GM12878 (cell line): ENCODE measurements at regions not wholly inside any gene's neighbourhood (a gene's known extent, or its start where the extent isn't known, plus 50 kb on each side); places are given as distances from the start of the nearest gene placed in this dataset.

Source experiments
- ATAC-seq: fragments of 200-7000 bp; cut with Tn5 transposase; 3 replicates; pipeline ENCODE4 v1.9.1; 2020; ENCODE audit warnings: mild to moderate bottlenecking, moderate library complexity
- BruUV-seq: library from RNA; stranded (reverse); fragments of 400-500 nt; replicated peaks from 2 replicates; lab custom pipeline; 2021; lab: Mats Ljungman, UMichigan
- CTCF ChIA-PET: fragments of 300-600 bp; sonication (Branson Sonifier 250); formaldehyde crosslinking; extraction: SDS; loops from one replicate; lab custom pipeline; 2021; ENCODE audit warnings: inconsistent platforms; lab: Yijun Ruan, JAX
- POLR2A ChIA-PET: fragments of 350-600 bp; formaldehyde crosslinking; extraction: SDS; loops from one replicate; lab custom pipeline; 2021; ENCODE audit warnings: inconsistent platforms; lab: Charles Lee
- RAD21 ChIA-PET: fragments of 300-600 bp; sonication (Branson Sonifier 250); formaldehyde crosslinking; loops from one replicate; lab custom pipeline; 2023; ENCODE audit warnings: antibody characterized with exemption; ENCODE audit not compliant: unreplicated experiment; lab: Charles Lee
- SMC1A ChIA-PET: fragments of 300-600 bp; sonication (Branson Sonifier 250); formaldehyde crosslinking; loops from one replicate; lab custom pipeline; 2023; ENCODE audit not compliant: unreplicated experiment, uncharacterized antibody; lab: Charles Lee
- DNase-seq: peaks from one replicate; pipeline ENCODE4 v3.0.0-alpha.2; 2011; ENCODE audit warnings: low read depth, low spot score
- FAIRE-seq: peaks from 3 replicates; lab custom pipeline; 2011; peaks lifted over from hg19 to GRCh38; lab: Jason Lieb, UNC
- H2AFZ ChIP-seq: 2 replicates; pipeline ENCODE4 v1.6.0; 2011; ENCODE audit warnings: low read depth, low read length, control low read depth; ENCODE audit not compliant: control insufficient read depth
- H3K27ac ChIP-seq: 2 replicates; pipeline ENCODE4 v1.5.1; 2011; ENCODE audit warnings: control low read depth; ENCODE audit not compliant: control insufficient read depth, insufficient read depth
- H3K27me3 ChIP-seq, 2 experiments: replicated peaks in 1 of 2; 2 replicates each; pipeline versions ENCODE4 v1.6.0 to v1.6.1; 2011; ENCODE audit warnings: low read length in 1 of 2; ENCODE audit not compliant: control insufficient read depth in 2 of 2, insufficient read depth in 2 of 2
- H3K36me3 ChIP-seq, 2 experiments: 2 replicates each; pipeline ENCODE4 v1.5.1; 2011; ENCODE audit warnings: low read length in 1 of 2; ENCODE audit not compliant: control insufficient read depth in 2 of 2, insufficient read depth in 2 of 2
- H3K4me1 ChIP-seq: 2 replicates; pipeline ENCODE4 v1.6.1; 2011; ENCODE audit warnings: mild to moderate bottlenecking, low read length, moderate library complexity, mixed read lengths; ENCODE audit not compliant: control insufficient read depth, insufficient read depth
- H3K4me2 ChIP-seq: 2 replicates; pipeline ENCODE4 v1.6.0; 2011; ENCODE audit warnings: control low read depth; ENCODE audit not compliant: control insufficient read depth, insufficient read depth
- H3K4me3 ChIP-seq: fragments of 200-600 bp; sonication (generic); 2 replicates; pipeline ENCODE4 v1.5.1; 2016
- H3K79me2 ChIP-seq: 2 replicates; pipeline ENCODE4 v1.6.0; 2011; ENCODE audit warnings: low read length; ENCODE audit not compliant: control insufficient read depth, insufficient read depth
- H3K9ac ChIP-seq: 2 replicates; pipeline ENCODE4 v1.8.0; 2011; ENCODE audit warnings: low read length, control low read depth, mixed read lengths; ENCODE audit not compliant: control insufficient read depth, insufficient read depth
- H3K9me3 ChIP-seq: replicated peaks from 3 replicates; pipeline ENCODE4 v1.5.1; 2011; ENCODE audit warnings: mild to moderate bottlenecking, low read length; ENCODE audit not compliant: control insufficient read depth, insufficient read depth
- H4K20me1 ChIP-seq: 2 replicates; pipeline ENCODE4 v1.6.0; 2011; ENCODE audit not compliant: control insufficient read depth, insufficient read depth
- BCL11A ChIP-seq: IDR thresholded peaks from 2 replicates; pipeline ENCODE4 v1.6.1; 2011; ENCODE audit warnings: low read depth, low read length
- BMI1 ChIP-seq: fragments of 450-650 bp; IDR thresholded peaks from 2 replicates; pipeline ENCODE4 v1.6.1; 2016; ENCODE audit warnings: mild to moderate bottlenecking, moderate library complexity, borderline replicate concordance
- FOS ChIP-seq: IDR thresholded peaks from 3 replicates; pipeline ENCODE4 v1.6.1; 2011; ENCODE audit warnings: borderline replicate concordance; ENCODE audit not compliant: insufficient read length; ENCODE audit errors: extremely low read depth
- MEF2A ChIP-seq: IDR thresholded peaks from 2 replicates; pipeline ENCODE4 v1.6.1; 2011; ENCODE audit warnings: low read depth, mild to moderate bottlenecking, low read length, moderate library complexity; ENCODE audit not compliant: insufficient read depth
- MTA3 ChIP-seq: IDR thresholded peaks from 2 replicates; pipeline ENCODE4 v1.6.1; 2012; ENCODE audit warnings: low read length, inconsistent platforms, borderline replicate concordance
- NKRF ChIP-seq: fragments of 450-650 bp; conservative IDR thresholded peaks from 2 replicates; pipeline ENCODE4 v1.6.1; 2017; ENCODE audit warnings: mild to moderate bottlenecking, moderate library complexity
- POLR2A ChIP-seq: IDR thresholded peaks from 2 replicates; pipeline ENCODE4 v1.6.1; 2011; ENCODE audit warnings: low read depth, mild to moderate bottlenecking, low read length
- SRF ChIP-seq, 2 experiments: IDR thresholded peaks; 2 replicates each; pipeline ENCODE4 v1.6.1; 2011; ENCODE audit warnings: low read depth in 2 of 2, low read length in 2 of 2, mild to moderate bottlenecking in 1 of 2, moderate library complexity in 1 of 2
- USF1 ChIP-seq: IDR thresholded peaks from 2 replicates; pipeline ENCODE4 v1.6.1; 2011; ENCODE audit warnings: borderline replicate concordance, low read depth, mild to moderate bottlenecking, moderate library complexity, mixed read lengths, low read length; ENCODE audit not compliant: insufficient read depth; ENCODE audit errors: extremely low read length
- WGBS: methylation state at CpG from one replicate; pipeline ENCODE4 v1.1.6; 2016; ENCODE audit warnings: low lambda C conversion rate; ENCODE audit not compliant: insufficient replicate concordance, insufficient coverage; ENCODE audit errors: missing lambda C conversion rate; 5-methylcytosine and 5-hydroxymethylcytosine counted together
- in situ Hi-C: fragments of 300-500 bp; cut with MboI; formaldehyde crosslinking; loops from 9 replicates; pipeline ENCODE4 v1.14.3; 2018; ENCODE audit warnings: mixed read lengths
- intact Hi-C: fragments of 100-400 bp; cut with micrococcal nuclease; formaldehyde crosslinking; loops from one replicate; pipeline ENCODE4 v1.14.2; 2022; ENCODE audit not compliant: unreplicated experiment
- TF ChIP-seq, protein P1 (sequence below): fragments of 450-650 bp; IDR thresholded peaks from 2 replicates; pipeline ENCODE4 v1.6.1; 2017; ENCODE audit warnings: mild to moderate bottlenecking, moderate library complexity

GRCh38 chr10:62738916-62739315 is 65.6 kb upstream of the ADO start (continued):
- no peak for TF ChIP-seq USF1
- no peak for TF ChIP-seq SRF (IDR thresholded peaks at IDR 0.05; ENCODE audit: low read depth in 2 of 2, low read length in 2 of 2)
- no peak for TF ChIP-seq MEF2A
- TF ChIP-seq MTA3 = no peak

- no peak for ATAC-seq
- 96% methylated on average over 5 of the region's 5 CpGs for WGBS
- Histone ChIP-seq H2AFZ (no peak overlapping the region), H3K27ac (no peak overlapping the region), H3K4me3 (no peak overlapping the region), H3K36me3 (no peaks in the 10 kb centered on the region), H3K9me3 (no peaks in the 10 kb centered on the region), H3K4me2 (no peak overlapping the region), H3K27me3 (no peaks in the 10 kb centered on the region), H4K20me1 (no peaks in the 10 kb centered on the region), H3K4me1 (peaks cover 22% of the 10 kb centered on the region), H3K79me2 (no peaks in the 10 kb centered on the region), H3K9ac (no peak overlapping the region)
- in situ Hi-C loops (no loop called here), intact Hi-C loops (no loop called here)
- FAIRE-seq = no peak
- no TSS peak for BruUV-seq
- POLR2A ChIA-PET = interaction anchor here (0.6 to 1.8 kb wide), 4 partner anchors 8 to 44 kb away, joined by 3 to 6 read pairs (median 4); no protein-coding TSS in a partner anchor
- TF ChIP-seq FOS (no peak), NKRF (no peak), BCL11A (no peak), POLR2A (no peak), BMI1 (no peak)
- TF ChIP-seq, protein P1, sequence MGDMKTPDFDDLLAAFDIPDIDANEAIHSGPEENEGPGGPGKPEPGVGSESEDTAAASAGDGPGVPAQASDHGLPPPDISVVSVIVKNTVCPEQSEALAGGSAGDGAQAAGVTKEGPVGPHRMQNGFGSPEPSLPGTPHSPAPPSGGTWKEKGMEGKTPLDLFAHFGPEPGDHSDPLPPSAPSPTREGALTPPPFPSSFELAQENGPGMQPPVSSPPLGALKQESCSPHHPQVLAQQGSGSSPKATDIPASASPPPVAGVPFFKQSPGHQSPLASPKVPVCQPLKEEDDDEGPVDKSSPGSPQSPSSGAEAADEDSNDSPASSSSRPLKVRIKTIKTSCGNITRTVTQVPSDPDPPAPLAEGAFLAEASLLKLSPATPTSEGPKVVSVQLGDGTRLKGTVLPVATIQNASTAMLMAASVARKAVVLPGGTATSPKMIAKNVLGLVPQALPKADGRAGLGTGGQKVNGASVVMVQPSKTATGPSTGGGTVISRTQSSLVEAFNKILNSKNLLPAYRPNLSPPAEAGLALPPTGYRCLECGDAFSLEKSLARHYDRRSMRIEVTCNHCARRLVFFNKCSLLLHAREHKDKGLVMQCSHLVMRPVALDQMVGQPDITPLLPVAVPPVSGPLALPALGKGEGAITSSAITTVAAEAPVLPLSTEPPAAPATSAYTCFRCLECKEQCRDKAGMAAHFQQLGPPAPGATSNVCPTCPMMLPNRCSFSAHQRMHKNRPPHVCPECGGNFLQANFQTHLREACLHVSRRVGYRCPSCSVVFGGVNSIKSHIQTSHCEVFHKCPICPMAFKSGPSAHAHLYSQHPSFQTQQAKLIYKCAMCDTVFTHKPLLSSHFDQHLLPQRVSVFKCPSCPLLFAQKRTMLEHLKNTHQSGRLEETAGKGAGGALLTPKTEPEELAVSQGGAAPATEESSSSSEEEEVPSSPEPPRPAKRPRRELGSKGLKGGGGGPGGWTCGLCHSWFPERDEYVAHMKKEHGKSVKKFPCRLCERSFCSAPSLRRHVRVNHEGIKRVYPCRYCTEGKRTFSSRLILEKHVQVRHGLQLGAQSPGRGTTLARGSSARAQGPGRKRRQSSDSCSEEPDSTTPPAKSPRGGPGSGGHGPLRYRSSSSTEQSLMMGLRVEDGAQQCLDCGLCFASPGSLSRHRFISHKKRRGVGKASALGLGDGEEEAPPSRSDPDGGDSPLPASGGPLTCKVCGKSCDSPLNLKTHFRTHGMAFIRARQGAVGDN = no peak
- CTCF ChIA-PET = interaction anchor here (0.6 to 1.2 kb wide), 3 partner anchors 60 to 87 kb away, joined by 3 to 5 read pairs (median 3); no protein-coding TSS in a partner anchor
- SMC1A ChIA-PET = interaction anchor here (1.1 to 2.1 kb wide), 9 partner anchors 8 to 72 kb away, joined by 3 to 16 read pairs (median 4); no protein-coding TSS in a partner anchor
- DNase-seq = no peak
- RAD21 ChIA-PET = interaction anchor here (1.2 kb wide), 1 partner anchor 8 kb away, joined by 9 read pairs; no protein-coding TSS in a partner anchor
These were observed 63.4 kb upstream of the ADO start for GRCh38 chr10:62740885-62741745.
